ENCODE measurements at regions not wholly inside any gene's neighbourhood (a gene's known extent, or its start where the extent isn't known, plus 50 kb on each side); places are given as distances from the start of the nearest gene placed in this dataset.

- Mint-ChIP-seq H3K27ac (no peak overlapping the region), H3K36me3 (ENCODE audit: low read depth) (no peaks in the 10 kb centered on the region), H3K4me3 (no peak overlapping the region), H3K4me1 (ENCODE audit: low read depth) (no peaks in the 10 kb centered on the region), H3K27me3 (peaks cover 3% of the 10 kb centered on the region), H3K9me3 (peaks cover 15% of the 10 kb centered on the region)
- no peak for DNase-seq
Measured at GRCh38 chr16:27123795-27124409, 57.2 kb downstream of the C16orf82 start.

DNA sequence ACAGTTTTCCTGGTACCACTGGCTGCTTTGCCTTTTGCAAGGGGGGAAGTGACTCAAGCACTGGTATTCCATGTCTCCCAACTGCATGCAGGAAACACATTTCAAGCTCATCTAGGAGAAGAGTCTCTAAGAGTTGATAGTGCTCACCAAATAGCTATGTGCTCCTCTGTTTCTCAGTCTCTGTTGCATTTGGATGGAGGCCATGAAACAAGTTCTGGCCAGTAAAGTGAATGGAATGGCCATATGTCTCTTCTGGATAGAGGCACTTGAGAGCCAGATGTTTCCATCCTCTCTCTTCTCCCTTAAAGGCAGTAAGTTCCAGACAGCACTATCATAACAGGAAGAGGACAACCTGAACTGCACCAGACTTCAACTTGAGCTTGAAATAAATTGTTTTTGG lies 60.6 kb downstream of the C16orf82 start:
- Mint-ChIP-seq H3K36me3 (ENCODE audit: low read depth) (no peaks in the 10 kb centered on the region), H3K27me3 (peaks cover 7% of the 10 kb centered on the region)

DNA sequence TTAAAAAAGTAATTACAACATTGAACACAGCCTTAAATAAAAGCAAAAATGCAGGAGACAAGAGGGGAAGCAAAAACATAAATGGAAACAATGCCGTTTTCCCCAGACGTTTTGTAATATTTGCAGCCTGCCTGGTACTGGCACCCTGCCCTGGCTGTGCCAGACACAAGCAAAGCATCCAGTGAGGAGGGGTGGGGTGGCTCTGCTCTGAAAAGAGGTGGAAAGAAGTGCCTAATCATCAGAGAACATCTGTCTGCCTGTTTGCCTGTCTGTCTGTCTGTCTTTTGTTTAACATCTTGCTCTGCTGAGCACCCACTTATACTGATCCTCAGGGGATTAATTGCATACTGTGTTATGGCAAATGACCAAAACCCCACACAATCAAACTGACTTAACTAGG lies 62.7 kb downstream of the C16orf82 start:
- Mint-ChIP-seq H3K9me3 (peaks cover 13% of the 10 kb centered on the region), H3K4me3 (no peak overlapping the region), H3K27ac (no peak overlapping the region), H3K27me3 (peaks cover 14% of the 10 kb centered on the region), H3K36me3 (ENCODE audit: low read depth) (no peaks in the 10 kb centered on the region), H3K4me1 (ENCODE audit: low read depth) (no peaks in the 10 kb centered on the region)
- no peak for DNase-seq

More for the DNA sequence above, 60.6 kb downstream of the C16orf82 start:
- H3K4me3 Mint-ChIP-seq: no peak overlapping the region
- no peak for DNase-seq
- no peak overlapping the region for H3K27ac Mint-ChIP-seq
- H3K4me1 Mint-ChIP-seq (ENCODE audit: low read depth): no peaks in the 10 kb centered on the region
- peaks cover 15% of the 10 kb centered on the region for H3K9me3 Mint-ChIP-seq

GRCh38 chr16:27138257-27138656 lies 65.1 kb upstream of the KDM8 start:
- H3K27ac Mint-ChIP-seq: peak overlapping the region; percentile 45

GRCh38 chr16:27145630-27146029 lies 57.7 kb upstream of the KDM8 start:
- H3K27ac Mint-ChIP-seq: no peak overlapping the region
- peaks cover 4% of the 10 kb centered on the region for H3K27me3 Mint-ChIP-seq
- no peak overlapping the region for H3K4me3 Mint-ChIP-seq
- H3K9me3 Mint-ChIP-seq: peaks cover 6% of the 10 kb centered on the region
- no peaks in the 10 kb centered on the region for H3K36me3 Mint-ChIP-seq (ENCODE audit: low read depth)
- H3K4me1 Mint-ChIP-seq (ENCODE audit: low read depth): no peaks in the 10 kb centered on the region
- DNase-seq: no peak

More at GRCh38 chr16:27138257-27138656, 65.1 kb upstream of the KDM8 start:
- Mint-ChIP-seq H3K9me3 (peaks cover 6% of the 10 kb centered on the region), H3K27me3 (peaks cover 18% of the 10 kb centered on the region), H3K4me3 (no peak overlapping the region), H3K4me1 (ENCODE audit: low read depth) (peaks cover 3% of the 10 kb centered on the region), H3K36me3 (ENCODE audit: low read depth) (no peaks in the 10 kb centered on the region)
- no peak for DNase-seq

DNA sequence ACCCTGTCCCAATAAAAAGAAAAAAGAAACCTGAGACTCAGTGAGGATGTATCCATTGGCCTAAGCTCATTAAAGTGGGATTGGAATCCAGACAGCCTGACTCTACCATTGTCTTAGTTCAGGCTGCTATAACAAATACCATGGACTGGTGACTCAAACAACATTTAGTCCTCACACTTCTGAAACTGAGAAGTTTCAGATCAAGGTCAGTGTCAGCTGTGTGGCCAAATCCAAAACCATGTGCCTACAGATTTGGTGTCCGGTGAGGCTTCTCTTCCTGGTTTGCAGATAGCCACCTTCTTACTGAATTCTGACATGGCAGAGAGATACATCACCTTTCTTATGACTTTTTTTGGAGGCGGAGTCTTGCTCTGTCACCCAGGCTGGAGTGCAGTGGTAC lies 53.3 kb upstream of the KDM8 start:
- DNase-seq: no peak
- no peaks in the 10 kb centered on the region for H3K27me3 Mint-ChIP-seq
- H3K4me1 Mint-ChIP-seq (ENCODE audit: low read depth): peaks cover 10% of the 10 kb centered on the region
- H3K9me3 Mint-ChIP-seq: peaks cover 6% of the 10 kb centered on the region
- no peak overlapping the region for H3K27ac Mint-ChIP-seq
- H3K36me3 Mint-ChIP-seq (ENCODE audit: low read depth): no peaks in the 10 kb centered on the region
- H3K4me3 Mint-ChIP-seq: no peak overlapping the region

DNA sequence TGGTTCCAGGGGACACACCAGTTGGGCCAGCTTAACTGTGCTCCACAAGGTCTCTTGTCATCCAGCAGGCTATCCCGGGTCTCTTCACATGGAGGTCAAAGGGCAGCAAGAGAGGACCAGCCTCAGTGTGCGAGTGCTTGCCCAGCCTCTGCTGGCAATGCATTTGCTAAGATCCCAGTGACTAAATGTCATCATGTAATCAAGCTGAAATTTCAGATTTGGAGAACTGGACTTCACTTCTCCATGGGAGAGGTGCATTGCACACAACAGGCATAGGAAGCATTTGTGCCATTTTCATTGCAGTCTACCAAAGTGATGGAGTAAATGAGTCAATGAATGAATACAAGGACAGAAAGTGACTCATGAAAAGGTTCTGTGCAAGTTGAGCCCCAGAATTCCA lies 51.2 kb upstream of the KDM8 start:
- H3K4me3 Mint-ChIP-seq: no peak overlapping the region
- no peak overlapping the region for H3K27ac Mint-ChIP-seq
- H3K27me3 Mint-ChIP-seq: no peaks in the 10 kb centered on the region
- H3K9me3 Mint-ChIP-seq: no peaks in the 10 kb centered on the region
- no peaks in the 10 kb centered on the region for H3K36me3 Mint-ChIP-seq (ENCODE audit: low read depth)
- peaks cover 14% of the 10 kb centered on the region for H3K4me1 Mint-ChIP-seq (ENCODE audit: low read depth)
- no peak for DNase-seq

DNA sequence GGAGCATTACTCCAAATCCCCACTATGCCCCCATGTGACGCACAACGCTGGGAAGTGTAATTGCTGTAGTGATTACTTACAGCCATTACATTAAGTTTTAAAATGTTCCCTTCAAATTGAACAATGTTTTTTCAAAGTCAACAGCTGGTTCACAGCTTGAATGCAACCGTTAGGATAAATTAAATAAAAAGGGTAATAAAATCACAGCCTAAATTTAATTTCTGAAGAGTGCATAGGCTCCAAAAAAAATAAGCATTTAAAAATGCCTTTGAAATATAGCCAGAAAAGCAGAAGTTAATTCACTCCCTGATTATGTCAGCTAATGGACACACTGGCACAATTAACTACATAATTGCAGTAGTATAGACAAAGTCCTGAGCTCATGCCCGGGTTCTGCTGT lies 50.5 kb upstream of the KDM8 start:
- Mint-ChIP-seq H3K27ac (no peak overlapping the region), H3K36me3 (ENCODE audit: low read depth) (no peaks in the 10 kb centered on the region), H3K9me3 (no peaks in the 10 kb centered on the region), H3K4me3 (no peak overlapping the region), H3K4me1 (ENCODE audit: low read depth) (peaks cover 14% of the 10 kb centered on the region), H3K27me3 (no peaks in the 10 kb centered on the region)
- DNase-seq: no peak
